ENCODE measurements at regions not wholly inside any gene's neighbourhood (a gene's known extent, or its start where the extent isn't known, plus 50 kb on each side); places are given as distances from the start of the nearest gene placed in this dataset.
"Not testable (repeated sequence)": the region's sequence is repeated elsewhere in the genome, so short reads cannot be mapped to it uniquely, and the experiment has no call there.

GRCh38 chr10:125531465-125531864 lies 151.5 kb downstream of the TEX36 start:
- in situ Hi-C loops (cut with MboI; ENCODE audit: low pct_ligation_motif_present in 1 of 4, low pct_unique_long_range_greater_than_20kb in 1 of 4, low sequenced_read_pairs in 3 of 4) (no loop called here), intact Hi-C loops (cut with DNase I; ENCODE audit: low total_unique reads) (no loop called here)
- Histone ChIP-seq H3K36me3 (no peaks in the 10 kb centered on the region), H3K4me3 (no peak overlapping the region), H3K27me3 (no peaks in the 10 kb centered on the region), H3K27ac (no peak overlapping the region), H3K4me1 (no peaks in the 10 kb centered on the region), H3K9me3 (no peaks in the 10 kb centered on the region)
- WGBS, 2 donors (ENCODE audit: low coverage in 1 of 2) = 59 to 76% methylated on average over 4 to 12 of the region's 12 CpGs
- TF ChIP-seq CTCF (IDR thresholded peaks at IDR 0.05) = no peak
- no peak for TF ChIP-seq EP300 (IDR thresholded peaks at IDR 0.05; ENCODE audit: low read depth)
- TF ChIP-seq POLR2AphosphoS5 (IDR thresholded peaks at IDR 0.05) = no peak
- no peak for TF ChIP-seq POLR2A (IDR thresholded peaks at IDR 0.05)
- no peak for DNase-seq

GRCh38 chr10:125523347-125523746 lies 159.6 kb downstream of the TEX36 start:
- no peaks in the 10 kb centered on the region for H3K4me1 ChIP-seq
- no peak for TF ChIP-seq POLR2A (IDR thresholded peaks at IDR 0.05)
- TF ChIP-seq POLR2AphosphoS5 (IDR thresholded peaks at IDR 0.05) = no peak
- TF ChIP-seq CTCF (IDR thresholded peaks at IDR 0.05) = no peak
- no peak for TF ChIP-seq EP300 (IDR thresholded peaks at IDR 0.05; ENCODE audit: low read depth)
- no peak for DNase-seq
- no peaks in the 10 kb centered on the region for H3K36me3 ChIP-seq
- intact Hi-C loops (cut with DNase I; ENCODE audit: low total_unique reads) (no loop called here), in situ Hi-C loops (cut with MboI; ENCODE audit: low pct_ligation_motif_present in 1 of 4, low pct_unique_long_range_greater_than_20kb in 1 of 4, low sequenced_read_pairs in 3 of 4) (no loop called here)
- peaks cover 7% of the 10 kb centered on the region for H3K27me3 ChIP-seq
- no peak overlapping the region for H3K27ac ChIP-seq
- WGBS, 2 donors (ENCODE audit: low coverage in 1 of 2) = 76% methylated on average over 9 to 10 of the region's 10 CpGs
- H3K4me3 ChIP-seq = no peak overlapping the region
- H3K9me3 ChIP-seq = no peaks in the 10 kb centered on the region

- Histone ChIP-seq H3K27me3 (peaks cover 7% of the 10 kb centered on the region), H3K9me3 (no peaks in the 10 kb centered on the region), H3K27ac (no peak overlapping the region), H3K4me3 (no peak overlapping the region), H3K4me1 (no peaks in the 10 kb centered on the region), H3K36me3 (no peaks in the 10 kb centered on the region)
- TF ChIP-seq CTCF (IDR thresholded peaks at IDR 0.05) (peak; percentile 28 to 51 (median 45)), POLR2AphosphoS5 (IDR thresholded peaks at IDR 0.05) (no peak)
- intact Hi-C loops (cut with DNase I; ENCODE audit: low total_unique reads) (no loop called here), in situ Hi-C loops (cut with MboI; ENCODE audit: low pct_ligation_motif_present in 1 of 4, low pct_unique_long_range_greater_than_20kb in 1 of 4, low sequenced_read_pairs in 3 of 4) (no loop called here)
- DNase-seq = no peak
- WGBS, 2 donors (ENCODE audit: low coverage in 1 of 2) = 49 to 66% methylated on average over 5 to 16 of the region's 17 CpGs
Measured at GRCh38 chr10:125521721-125522680, 161.0 kb downstream of the TEX36 start.

- TF ChIP-seq POLR2A (IDR thresholded peaks at IDR 0.05) (no peak), POLR2AphosphoS5 (IDR thresholded peaks at IDR 0.05) (no peak), EP300 (IDR thresholded peaks at IDR 0.05; ENCODE audit: low read depth) (no peak), CTCF (IDR thresholded peaks at IDR 0.05) (no peak)
- Histone ChIP-seq H3K27me3 (peaks cover 7% of the 10 kb centered on the region), H3K36me3 (no peaks in the 10 kb centered on the region), H3K9me3 (no peaks in the 10 kb centered on the region), H3K27ac (no peak overlapping the region), H3K4me3 (no peak overlapping the region), H3K4me1 (no peaks in the 10 kb centered on the region)
- DNase-seq = no peak
- WGBS, 2 donors (ENCODE audit: low coverage in 1 of 2) = 92 to 95% methylated on average over 3 of the region's 3 CpGs
- in situ Hi-C loops (cut with MboI; ENCODE audit: low pct_ligation_motif_present in 1 of 4, low pct_unique_long_range_greater_than_20kb in 1 of 4, low sequenced_read_pairs in 3 of 4) = no loop called here
- intact Hi-C loops (cut with DNase I; ENCODE audit: low total_unique reads) = no loop called here
Measured at GRCh38 chr10:125520968-125521367, 162.0 kb downstream of the TEX36 start.

- 73% methylated on average over 12 of the region's 27 CpGs; no CpG with 5 or more reads in 1 of the 2 donors for WGBS, 2 donors (ENCODE audit: low coverage in 1 of 2)
- H3K27me3 ChIP-seq; in situ Hi-C loops (cut with MboI; ENCODE audit: low pct_ligation_motif_present in 1 of 4, low pct_unique_long_range_greater_than_20kb in 1 of 4, low sequenced_read_pairs in 3 of 4): not testable (repeated sequence)
Measured at GRCh38 chr10:125518397-125518796, 164.6 kb downstream of the TEX36 start.

More at GRCh38 chr10:125518397-125518796, 164.6 kb downstream of the TEX36 start:
- intact Hi-C loops (cut with DNase I; ENCODE audit: low total_unique reads) = loop anchor here (2.0 kb wide), 1 partner anchor 32 kb away; no protein-coding TSS in a partner anchor
- not testable (repeated sequence) for H3K36me3 ChIP-seq, H3K9me3 ChIP-seq, DNase-seq, H3K4me1 ChIP-seq, H3K4me3 ChIP-seq, H3K27ac ChIP-seq
